Gastrocnemius medialis (tissue), 4 donors: ENCODE measurements at regions not wholly inside any gene's neighbourhood (a gene's known extent, or its start where the extent isn't known, plus 50 kb on each side); places are given as distances from the start of the nearest gene placed in this dataset.
"Not testable (repeated sequence)": the region's sequence is repeated elsewhere in the genome, so short reads cannot be mapped to it uniquely, and the experiment has no call there.

ENCODE experiments used
- POLR2A ChIP-seq, 2 donors: fragments of 450-650 bp; IDR thresholded peaks; one replicate each; pipeline ENCODE4 v1.6.1; 2017; ENCODE audit warnings: antibody characterized with exemption in 2 of 2, mild to moderate bottlenecking in 2 of 2, moderate library complexity in 2 of 2
- TF ChIP-seq, protein P1 (sequence below), 5 experiments: fragments of 450-650 bp in 3 of 5; fragments of 200-600 bp in 2 of 5; sonication (generic) in 2 of 5; IDR thresholded peaks in 4 of 5; conservative IDR thresholded peaks in 1 of 5; 1 replicate in 4 of 5; 2 replicates in 1 of 5; pipeline ENCODE4 v1.5.1; 2016 to 2019; ENCODE audit warnings: antibody characterized with exemption in 5 of 5, mild to moderate bottlenecking in 3 of 5, moderate library complexity in 3 of 5

DNA sequence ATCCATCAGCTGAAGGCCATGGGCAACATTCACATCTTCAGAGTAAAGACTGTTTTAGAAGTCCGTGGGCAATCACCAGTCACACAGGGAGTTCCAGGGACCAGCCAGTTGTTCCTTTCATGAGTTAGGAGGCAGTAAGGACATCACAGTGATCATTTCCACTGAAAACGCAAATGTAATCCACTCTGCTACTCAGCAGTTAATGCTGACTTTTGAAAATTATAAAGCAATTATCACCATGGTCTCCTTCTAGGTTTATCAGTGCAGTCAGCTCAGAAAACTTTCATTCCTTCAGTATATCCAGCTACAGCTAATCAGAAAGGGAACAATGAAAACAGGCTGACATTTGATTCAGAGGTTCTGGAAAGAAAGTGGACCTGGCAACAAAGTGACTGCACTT lies 50.6 kb upstream of the HNMT start:
- TF ChIP-seq, protein P1, sequence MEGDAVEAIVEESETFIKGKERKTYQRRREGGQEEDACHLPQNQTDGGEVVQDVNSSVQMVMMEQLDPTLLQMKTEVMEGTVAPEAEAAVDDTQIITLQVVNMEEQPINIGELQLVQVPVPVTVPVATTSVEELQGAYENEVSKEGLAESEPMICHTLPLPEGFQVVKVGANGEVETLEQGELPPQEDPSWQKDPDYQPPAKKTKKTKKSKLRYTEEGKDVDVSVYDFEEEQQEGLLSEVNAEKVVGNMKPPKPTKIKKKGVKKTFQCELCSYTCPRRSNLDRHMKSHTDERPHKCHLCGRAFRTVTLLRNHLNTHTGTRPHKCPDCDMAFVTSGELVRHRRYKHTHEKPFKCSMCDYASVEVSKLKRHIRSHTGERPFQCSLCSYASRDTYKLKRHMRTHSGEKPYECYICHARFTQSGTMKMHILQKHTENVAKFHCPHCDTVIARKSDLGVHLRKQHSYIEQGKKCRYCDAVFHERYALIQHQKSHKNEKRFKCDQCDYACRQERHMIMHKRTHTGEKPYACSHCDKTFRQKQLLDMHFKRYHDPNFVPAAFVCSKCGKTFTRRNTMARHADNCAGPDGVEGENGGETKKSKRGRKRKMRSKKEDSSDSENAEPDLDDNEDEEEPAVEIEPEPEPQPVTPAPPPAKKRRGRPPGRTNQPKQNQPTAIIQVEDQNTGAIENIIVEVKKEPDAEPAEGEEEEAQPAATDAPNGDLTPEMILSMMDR (IDR thresholded peaks at IDR 0.05 in 4 of 5, conservative IDR thresholded peaks at IDR 0.05 in 1 of 5) = not testable (repeated sequence)
- TF ChIP-seq POLR2A (IDR thresholded peaks at IDR 0.05) = not testable (repeated sequence)
